Iris pigment epithelial cell (primary cell): ENCODE measurements at regions not wholly inside any gene's neighbourhood (a gene's known extent, or its start where the extent isn't known, plus 50 kb on each side); places are given as distances from the start of the nearest gene placed in this dataset.
A peak's percentile ranks its signal among the peaks of the same experiment; 100 is the strongest.

ENCODE experiments used
- DNase-seq: peaks from one replicate; pipeline ENCODE4 v3.0.0-alpha.2; 2011; ENCODE audit warnings: low read depth

- DNase-seq = no peak
Measured at GRCh38 chr2:180364719-180365118, 357.6 kb upstream of the CWC22 start.

DNA sequence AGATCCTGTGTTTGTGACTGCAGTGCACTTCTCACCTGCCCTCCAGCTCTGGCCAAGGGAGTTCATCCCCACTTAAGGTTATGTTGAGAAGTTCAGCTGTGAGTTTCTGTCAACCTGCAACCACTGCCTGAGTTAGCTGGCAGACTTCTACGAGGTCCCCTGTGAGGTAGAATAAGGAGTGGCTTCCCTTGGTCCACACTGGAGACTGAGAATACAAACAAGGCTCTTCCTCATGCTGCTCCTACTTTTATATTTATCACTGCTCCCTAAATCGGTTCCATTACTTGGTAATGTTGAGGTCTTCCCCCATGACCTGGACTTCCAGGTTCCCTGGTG lies 353.2 kb upstream of the CWC22 start:
- DNase-seq = no peak

GRCh38 chr2:180359522-180360282 lies 352.6 kb upstream of the CWC22 start:
- no peak for DNase-seq

DNA sequence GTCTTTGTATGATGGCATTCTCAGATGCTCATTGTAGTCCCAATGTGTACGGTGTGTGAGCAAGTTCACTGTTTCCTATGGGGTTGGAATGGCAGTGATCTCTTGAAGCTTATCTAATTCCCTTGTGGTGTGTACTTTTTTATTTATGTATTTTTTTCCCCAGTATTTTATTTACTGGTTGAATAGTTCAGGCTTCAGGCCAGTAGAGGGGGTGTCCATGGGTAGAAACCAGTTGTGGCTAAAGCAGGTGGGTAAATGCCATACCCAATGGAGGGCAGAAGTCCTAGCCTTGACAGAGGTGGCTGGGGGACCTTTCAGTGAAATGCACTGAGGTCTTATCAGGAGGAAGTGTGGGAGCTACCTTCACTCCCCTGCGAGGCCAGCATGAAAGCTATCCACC lies 351.4 kb upstream of the CWC22 start:
- no peak for DNase-seq

GRCh38 chr2:180356676-180357075 lies 349.6 kb upstream of the CWC22 start:
- no peak for DNase-seq

DNA sequence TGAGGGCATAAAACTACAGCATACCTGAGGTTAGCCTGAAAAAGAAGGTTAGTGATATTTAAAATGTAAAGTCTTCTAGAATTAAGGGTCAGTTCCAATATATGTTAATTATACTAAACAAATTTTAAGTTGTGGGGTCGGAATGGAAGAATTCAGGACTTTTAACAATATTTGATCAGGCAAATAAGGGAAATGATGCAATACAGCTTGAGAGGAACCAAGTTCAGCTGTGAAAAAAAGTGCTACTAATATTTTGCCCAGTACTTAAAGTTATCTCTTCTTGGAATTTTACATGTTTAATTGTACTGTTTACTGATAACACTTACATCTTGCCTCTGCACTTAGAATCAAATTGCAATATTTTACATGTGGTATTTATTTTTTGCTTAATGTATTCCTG lies 345.5 kb upstream of the CWC22 start:
- no peak for DNase-seq

DNA sequence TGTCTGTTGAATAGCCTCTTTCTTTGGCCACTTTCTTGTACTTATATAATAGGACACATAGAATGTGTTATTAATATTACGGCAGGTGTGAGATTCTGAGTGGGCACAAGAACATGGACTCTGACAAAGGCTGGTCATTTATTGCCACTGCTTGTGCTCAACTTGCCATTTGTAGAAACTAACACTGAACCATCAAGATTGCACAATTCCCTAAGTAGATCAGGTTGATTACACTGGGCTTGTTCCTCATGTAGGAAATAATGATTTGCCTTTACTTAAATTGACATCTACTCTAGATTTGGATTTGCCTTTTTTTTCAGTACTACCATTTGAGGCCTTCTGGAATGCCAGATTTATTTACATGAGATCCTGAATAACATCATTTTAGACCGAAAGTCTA lies 342.7 kb upstream of the CWC22 start:
- no peak for DNase-seq

DNA sequence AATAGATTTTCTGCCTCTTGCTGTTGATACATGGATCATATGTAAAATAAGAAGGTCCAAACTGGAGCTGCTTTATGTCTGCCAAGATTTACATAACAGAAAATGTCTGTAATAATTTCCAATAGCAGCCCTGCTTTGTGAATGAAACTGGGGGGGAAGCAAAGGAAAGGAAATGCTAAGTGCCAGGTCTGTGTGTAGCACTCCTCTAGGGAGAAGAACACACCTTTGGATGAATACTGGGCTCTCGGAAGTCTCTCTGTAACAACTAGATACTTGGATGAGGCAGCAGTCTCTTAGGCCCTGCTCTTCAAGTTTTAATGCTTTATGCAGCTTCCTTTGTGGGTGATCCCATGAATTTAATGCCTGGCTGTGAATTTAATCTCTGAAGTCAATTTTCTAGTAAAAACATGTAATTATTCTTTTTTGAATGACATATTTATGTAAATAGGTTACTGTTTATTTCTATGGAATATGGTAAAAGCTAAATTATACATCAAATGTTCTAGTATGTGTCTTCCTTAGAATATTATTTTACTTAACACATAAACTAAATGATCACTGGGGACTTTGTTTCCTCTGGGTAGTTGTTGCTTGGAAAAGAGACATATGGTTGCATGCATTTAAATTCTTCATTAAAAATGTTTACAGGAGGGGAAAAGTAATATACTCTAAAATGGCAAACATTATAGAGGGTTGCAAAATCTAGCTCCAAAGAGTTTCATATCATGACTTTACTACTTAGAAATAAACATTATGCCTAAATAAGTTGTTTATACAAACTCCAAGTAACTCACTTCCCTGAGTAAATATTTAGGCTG lies 336.6 kb upstream of the CWC22 start:
- no peak for DNase-seq

GRCh38 chr2:180337136-180337535 lies 330.0 kb upstream of the CWC22 start:
- no peak for DNase-seq

- no peak for DNase-seq
Measured at GRCh38 chr2:180336550-180336949, 329.5 kb upstream of the CWC22 start.

- no peak for DNase-seq
Measured at GRCh38 chr2:180334514-180334913, 327.4 kb upstream of the CWC22 start.

DNA sequence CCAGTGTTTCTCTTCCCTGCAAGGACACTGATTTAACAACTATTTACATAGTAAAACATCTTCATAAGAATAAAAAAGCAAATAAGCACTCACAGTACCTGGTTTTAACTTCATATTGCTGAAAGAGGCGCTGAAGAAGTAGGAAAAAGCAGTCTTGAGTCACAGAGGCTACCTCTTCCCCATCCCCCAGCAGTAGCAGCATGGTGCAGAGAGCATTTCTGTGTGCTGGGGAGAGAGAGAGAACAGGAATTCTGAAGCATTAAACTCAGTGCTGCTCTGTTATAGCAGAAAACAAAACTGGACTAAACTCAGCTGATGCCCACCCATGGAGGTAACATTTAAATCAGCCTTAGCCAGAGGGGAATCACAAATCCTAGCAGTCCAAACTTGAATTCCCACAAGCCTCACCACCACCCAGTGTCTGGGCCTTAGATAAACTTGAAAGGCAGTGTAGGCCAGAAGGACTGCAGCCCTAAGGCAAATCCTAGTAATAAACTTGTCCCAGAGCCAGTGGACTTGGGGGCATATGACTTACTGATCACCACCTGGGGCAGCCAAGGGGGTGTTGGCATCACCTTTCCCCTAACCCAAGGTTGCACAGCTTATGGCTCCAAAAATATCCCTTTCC lies 321.8 kb upstream of the CWC22 start:
- DNase-seq = no peak

GRCh38 chr2:180327185-180327584 lies 320.1 kb upstream of the CWC22 start:
- DNase-seq = no peak

DNA sequence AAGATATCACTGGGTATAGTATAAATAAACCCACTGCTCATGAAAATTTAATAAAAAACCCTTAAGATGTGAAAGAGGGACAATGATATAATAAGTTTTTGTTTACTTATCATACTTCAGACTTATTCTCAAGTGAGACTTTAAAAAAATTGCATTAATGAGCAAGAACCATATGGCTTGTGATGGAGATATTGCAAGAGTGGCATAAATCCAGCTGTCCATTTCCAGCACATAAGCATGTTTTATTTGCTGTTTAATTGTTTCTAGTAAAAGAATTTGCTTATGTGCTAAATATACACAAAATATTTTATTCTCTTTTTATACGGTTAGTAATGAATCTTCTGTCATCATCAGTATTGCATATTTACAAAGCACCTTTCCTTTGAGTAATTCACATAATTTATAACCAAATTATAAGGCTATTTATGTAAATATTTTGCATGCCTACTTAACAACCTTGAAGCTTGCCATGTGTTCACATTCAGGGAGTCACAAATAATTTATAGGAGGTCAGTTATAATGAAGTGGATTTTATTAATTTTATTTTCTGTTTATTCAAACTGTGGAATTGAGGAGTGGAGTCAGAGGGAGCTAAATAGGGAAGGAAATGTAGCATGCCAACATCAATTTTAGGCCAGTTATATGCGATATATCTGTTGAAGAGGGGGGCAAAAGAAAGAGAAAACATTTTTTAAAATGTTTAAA lies 318.5 kb upstream of the CWC22 start:
- no peak for DNase-seq

DNA sequence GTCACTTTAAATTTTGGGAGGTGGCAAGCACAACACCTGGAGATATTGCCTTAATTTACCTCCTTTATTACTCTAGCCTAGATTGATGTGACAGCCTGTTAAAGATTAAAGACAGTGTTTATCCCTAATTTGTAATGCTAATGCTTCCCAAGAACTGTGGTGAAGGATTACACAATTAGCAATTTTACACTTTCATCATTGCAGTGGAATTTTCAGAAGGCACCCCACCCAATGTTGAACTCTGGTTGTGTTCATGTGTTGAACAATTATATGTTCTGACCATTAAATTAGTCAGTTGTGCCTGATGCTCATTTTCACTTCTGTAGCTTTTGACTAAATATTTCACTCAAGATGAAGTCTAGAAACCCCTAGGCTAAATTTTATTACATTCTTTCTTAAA lies 317.1 kb upstream of the CWC22 start:
- DNase-seq = no peak

DNA sequence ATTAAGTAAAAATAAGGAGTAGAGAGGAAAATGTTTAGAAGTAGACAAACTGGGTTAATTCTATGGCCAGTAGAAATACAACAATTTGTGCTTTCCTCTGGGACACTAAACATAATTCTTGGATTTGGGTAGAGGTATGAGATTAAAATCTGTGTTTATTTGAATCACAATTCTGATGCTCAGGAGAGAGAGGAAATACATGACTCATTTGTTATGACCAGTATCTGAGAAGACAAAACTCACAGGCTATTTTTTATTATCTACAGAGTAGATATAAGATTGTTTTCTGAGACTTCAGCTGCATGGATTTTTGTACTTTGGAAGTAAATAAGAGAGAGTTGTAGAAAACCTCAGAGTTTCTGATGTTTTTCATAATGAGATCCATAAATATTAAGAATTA lies 315.7 kb upstream of the CWC22 start:
- peak; percentile 21 for DNase-seq

DNA sequence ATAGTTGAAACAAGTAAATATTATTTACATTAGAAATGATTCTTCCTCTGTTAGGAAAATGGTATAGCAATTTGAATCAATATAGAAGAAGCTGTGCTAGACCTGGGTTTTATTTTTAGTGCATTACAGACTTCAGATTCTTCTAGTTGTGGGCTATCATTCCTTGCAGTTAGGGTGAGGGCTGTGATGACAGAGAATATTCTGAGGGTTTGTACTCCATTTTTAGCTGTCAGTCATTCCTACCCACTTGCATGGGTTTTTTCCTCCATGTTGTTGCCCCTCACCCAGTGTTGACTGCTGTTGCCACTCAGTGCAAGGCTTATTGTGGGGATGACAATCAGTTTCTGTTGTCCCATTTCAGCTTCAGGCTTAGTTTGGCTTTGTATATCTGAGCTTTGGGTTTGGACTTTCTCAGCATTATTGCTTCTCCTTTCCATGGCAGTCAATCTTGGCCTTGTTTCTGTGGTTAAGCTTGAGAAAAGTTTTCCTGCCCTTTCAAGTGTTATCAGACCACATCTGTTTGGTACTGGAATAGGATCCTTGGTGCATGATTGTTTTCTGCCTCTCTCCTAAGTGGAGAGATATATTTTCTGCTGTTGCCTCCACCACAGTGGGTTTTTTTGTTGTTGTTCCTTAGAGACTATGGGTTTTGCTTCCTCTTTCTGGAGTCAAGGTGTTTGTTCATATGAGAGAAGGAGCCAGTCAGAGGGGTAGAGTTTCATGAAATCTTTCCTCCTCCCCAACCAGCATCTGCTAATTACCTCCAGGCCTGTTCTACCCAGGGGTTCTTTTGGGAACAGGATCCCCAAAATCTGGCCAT lies 312.7 kb upstream of the CWC22 start:
- DNase-seq = no peak

DNA sequence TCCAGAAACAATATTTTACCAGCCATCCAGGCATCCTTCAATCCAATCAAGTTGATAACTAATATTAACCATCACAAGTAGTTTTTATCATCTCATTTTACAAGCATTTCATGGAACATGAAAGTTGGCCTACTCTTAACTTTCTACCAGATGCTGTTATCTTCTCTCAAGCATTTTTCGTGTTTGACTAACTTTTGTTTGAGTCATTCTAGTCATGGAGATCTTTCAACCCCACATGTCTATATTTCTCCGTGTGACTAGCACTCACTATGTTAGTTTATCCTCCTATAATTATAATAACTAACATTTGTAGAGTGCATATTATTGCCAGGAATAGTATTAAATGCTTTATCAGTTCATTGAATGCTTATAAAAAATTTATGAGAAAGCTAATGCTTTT lies 307.0 kb upstream of the CWC22 start:
- no peak for DNase-seq

DNA sequence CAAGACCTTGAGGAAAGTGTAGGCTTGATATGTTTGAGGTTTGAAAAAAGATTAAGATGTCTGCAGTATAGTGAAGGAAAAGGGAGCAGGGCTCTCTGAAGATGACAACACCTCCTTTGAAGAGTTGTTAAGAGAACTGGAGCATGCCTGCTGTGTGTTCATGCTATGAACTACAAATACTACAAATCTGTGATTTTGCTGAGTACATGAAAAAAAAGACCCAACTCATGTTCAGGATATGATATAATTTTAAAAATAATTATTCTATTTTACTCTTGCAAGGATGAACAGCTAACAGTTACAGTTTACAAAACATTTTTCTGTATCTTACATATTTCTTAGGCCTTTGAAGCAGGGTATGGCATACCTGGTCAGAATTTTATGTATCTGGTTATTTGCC lies 305.4 kb upstream of the CWC22 start:
- no peak for DNase-seq

DNA sequence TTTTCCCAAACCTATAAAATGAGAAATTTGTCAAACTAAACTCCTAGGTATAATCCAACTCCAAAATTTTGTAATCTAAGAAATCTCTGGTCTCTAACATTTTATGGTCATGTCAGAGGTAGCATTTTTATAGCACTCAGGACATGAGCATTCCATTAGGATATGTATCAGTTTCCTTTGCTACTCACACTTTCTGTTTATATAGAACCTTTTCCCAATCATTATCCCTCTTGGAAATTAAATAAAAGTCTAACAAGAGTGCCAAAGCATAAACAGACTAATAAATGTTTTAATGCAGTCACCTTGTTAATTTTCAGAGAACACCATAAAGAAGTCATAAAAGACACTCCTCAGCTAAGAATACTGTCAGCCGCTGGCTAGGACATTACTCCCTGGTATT lies 300.0 kb upstream of the CWC22 start:
- no peak for DNase-seq

DNA sequence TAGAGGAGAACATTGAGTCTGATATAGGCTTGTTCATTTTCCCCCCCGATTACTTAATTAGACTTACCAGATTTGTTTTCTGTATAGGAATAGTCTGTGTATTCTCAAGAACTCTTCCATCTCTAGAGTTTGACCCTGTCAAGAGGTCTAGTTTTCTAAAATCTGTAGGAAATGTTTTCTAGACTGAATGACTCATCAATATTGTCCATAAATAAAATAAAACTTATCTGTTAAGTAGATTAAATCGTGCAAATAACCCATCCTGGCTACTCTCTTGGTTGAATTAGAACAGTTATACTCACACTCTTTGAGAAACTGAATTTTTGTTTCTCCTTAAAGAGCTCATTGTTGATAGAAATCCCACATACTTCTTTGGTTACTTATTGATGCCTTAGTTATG lies 299.2 kb upstream of the CWC22 start:
- DNase-seq = no peak
